ENCODE measurements at regions not wholly inside any gene's neighbourhood (a gene's known extent, or its start where the extent isn't known, plus 50 kb on each side); places are given as distances from the start of the nearest gene placed in this dataset.

DNA sequence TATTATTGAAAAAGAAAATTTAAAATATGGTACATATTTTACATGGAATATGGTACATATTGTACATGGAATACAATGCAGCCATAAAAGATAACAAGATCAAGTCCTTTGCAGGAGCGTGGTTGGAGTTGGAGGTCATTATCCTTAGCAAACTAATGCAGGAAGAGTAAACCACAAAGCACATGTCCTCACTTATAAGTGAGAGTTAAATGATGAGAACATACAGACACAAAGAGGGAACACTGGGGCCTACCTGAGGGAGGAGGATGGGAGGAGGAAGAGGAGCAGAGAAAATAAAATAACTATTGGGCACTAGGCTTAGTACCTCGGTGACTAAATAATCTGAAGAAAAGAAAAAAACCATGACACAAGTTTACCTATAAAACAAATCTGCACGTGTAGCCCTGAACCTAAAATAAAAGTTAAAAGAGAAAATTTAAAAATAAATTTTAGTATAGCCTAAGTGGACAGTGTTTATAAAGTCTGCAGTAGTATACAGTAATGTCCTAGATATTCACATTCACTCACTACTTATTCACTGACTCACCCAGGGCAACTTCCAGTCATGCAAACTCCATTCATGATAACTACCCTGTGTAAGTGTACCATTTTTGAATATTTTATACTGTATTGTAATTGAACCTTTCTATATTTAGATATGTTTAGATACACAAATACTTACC lies 204.4 kb downstream of the FAM76B start:
- peak; percentile 58 for DNase-seq (ENCODE audit: low read depth)

DNA sequence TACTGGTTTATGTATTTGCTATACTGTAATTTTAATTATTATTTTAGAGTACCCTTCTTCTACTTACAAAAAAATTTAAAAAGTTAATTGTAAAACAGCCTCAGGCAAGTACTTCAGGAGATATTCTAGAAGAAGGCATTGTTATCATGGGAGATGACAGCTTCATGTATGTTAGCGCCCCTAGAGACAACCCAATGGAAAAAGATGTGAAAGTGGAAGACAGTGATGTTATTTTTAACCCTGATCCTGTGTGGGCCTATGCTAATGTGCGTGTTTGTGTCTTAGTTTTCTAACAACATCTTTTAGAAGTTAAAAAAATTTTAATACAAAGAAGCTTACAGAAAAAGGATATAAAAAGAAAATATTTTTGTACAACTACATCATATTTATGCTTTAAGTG lies 205.0 kb downstream of the FAM76B start:
- no peak for DNase-seq (ENCODE audit: low read depth)

DNA sequence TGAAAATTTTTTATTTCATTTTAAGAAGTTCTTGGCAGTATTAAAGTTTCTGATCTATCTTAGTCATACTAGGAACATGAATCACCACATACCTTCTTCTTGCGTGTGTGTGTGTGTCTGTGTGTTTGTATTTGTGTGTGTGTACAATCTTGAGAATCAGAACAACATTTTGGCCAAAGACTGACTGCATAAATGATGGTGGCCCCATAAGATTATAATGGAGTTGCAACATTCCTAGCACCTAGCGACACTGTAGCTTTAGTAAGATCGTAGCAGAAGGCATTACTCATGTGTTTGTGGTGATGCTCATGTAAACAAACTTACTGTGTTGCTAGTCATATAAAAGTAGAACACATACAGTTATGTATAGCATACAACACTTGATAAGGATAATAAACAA lies 205.4 kb downstream of the FAM76B start:
- peak; percentile 15 for DNase-seq (ENCODE audit: low read depth)

DNA sequence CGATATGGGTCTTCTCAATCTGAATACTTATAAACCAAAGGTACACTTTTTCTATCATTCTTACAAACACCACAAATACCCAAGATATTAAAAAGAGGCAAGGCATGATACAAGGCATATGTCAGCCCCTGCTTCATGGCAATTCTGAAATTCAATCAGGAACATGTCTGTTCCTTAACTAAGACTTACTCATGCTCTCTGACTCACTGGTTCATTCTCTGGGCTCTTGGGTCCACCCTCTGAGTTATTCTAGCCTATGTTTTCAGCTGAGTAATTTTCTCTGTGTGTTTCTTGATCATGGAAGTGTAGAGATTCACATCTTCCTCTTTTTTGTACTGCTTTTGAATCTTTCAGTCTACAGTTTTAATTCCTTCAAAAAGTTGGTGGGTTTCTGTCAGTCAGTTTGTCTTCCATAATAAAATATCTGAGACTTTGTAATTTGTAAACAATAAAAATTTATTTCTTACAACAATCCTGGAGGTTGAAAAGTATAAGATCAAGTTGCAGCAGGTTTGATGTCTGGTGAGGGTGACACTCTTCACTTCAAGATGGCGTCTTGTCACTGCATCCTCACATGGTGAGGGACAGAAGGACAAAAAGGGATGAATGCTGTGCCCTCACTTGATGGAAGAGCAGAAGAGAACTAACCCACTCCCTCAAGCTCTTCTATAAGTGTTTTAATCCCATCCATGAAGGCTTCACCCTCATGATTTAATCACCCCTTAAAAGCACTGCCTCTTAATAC lies 211.7 kb downstream of the FAM76B start:
- DNase-seq (ENCODE audit: low read depth): peak; percentile 47

DNA sequence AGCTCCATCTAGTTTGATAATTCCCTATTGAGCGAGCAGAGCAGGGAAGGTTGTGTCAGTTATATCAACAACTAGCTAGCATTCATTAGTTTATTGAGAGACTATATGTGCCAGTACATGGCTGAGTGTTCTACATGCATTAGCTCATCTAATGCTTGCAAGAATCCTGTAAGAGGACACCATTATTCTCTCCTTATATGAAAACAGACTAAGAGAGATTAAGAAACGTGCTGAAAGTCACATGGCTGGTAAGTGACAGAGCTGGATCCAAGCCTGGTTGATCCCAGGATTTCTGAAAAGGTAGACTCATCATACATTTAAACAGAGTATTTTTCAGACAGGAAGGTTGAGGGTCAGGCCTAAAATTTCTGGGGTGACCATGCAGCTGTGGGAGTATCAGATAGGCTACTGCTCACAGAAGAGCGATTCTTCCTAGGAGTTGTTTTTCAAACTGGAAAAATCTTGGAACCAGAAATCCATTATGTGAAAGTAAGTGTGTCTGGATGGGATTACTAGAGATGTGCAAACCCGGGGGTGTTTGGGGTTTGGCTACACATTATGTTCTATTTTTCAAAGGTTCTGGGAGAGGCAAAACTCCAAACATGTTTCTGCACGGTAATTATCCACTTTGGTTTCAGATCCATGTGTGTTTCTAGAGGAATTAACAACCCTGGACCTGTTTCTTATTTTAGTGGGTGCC lies 213.3 kb downstream of the FAM76B start:
- no peak for DNase-seq (ENCODE audit: low read depth)

DNA sequence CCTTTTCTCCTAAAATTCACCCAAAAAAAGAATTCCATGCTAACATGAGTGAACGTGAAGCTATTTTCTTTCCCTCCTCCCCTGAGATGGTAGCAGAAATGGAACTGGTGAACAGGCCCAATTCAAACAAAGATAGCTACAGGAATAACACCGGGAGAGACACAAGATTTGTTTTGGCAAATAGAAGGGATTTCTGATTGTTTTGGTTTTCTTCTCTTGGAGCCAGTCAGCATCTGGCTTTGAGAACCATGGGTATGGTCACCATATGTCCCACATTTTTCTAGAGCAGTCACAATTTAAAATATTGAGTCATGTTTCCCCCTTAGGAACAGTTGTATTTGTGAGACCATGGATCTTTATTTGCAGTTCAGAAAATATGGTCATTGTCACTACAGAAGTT lies 214.1 kb downstream of the FAM76B start:
- DNase-seq (ENCODE audit: low read depth): no peak

DNA sequence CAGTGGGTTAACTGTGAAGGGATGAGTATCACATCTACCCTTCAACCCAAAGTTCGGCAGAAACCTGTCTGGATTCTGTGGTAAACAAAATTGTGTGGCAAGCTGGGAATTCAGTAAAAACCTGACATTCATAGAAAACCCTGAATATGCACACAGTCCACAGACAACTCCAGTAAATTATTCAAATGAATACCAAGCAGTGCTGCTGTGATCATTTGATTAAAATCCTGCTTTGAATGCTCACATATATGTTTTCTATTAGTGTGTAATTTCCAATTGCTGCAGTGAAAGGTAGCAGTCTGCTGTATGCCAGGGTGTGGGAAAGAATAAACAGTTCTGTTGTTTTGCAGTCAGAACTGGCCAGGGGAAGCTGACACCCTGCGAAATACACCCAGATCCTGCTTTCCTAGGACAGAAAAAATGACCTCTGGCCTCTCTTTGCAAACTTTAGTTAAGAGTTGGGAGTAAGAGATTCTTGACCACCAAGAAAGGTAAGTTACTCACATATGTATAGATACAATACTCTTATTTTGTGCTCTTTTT lies 217.8 kb downstream of the FAM76B start:
- DNase-seq (ENCODE audit: low read depth): no peak

DNA sequence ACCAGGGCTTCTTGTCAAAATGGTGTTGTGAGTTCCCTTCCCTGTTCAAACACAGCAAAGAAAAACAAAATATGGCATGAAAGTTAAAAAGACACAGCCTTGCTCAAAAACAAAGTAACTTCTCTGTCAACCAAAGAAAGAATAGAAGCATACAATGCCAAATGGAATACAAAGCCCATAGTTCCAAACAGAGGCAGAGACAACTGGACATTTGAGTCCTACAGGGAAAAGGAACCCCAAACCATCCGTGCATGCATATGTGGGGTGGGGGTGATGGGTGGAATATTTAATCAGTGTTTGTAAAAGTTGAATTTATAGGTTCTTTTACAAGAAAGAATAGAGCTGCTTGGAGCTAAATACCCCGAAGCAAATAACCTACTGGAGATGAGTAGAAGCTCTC lies 218.7 kb downstream of the FAM76B start:
- no peak for DNase-seq (ENCODE audit: low read depth)

DNA sequence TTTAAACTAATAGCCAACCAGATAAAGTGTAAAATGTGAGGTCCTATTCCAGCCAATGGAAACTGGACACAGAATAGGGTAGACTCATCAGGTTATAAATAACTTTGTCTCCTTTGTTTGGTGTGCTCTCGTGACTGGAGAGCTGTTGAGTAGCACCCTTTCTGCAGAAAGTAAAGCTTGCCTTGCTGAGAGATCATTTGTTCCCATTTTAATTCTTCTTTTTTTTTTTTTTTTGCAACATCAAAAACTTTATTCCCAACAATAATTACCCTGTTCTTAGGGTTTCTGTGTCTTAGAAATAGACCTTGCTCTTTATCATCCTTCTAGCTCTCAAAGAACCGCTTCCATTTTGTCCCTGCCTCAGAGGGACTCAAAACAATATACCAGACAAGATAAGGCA lies 220.4 kb downstream of the FAM76B start:
- DNase-seq (ENCODE audit: low read depth): no peak

DNA sequence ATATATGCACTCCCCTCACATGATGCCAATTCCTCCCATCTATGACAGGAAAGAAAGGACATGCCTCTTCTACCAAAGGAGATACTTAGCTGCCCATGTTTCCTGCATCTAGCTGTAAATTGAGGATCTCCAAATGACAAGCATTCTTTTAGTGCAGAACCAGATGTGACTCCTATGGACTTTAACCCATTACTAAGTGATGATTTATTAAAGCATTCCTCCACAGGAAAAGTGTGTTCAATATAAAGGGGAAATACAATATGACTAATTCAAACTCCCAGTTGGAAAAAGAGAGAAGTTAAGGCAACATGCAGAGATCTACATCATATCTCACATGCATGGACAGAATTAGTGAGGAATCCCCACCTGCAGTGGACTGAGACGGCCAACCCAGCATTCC lies 221.3 kb downstream of the FAM76B start:
- no peak for DNase-seq (ENCODE audit: low read depth)

DNA sequence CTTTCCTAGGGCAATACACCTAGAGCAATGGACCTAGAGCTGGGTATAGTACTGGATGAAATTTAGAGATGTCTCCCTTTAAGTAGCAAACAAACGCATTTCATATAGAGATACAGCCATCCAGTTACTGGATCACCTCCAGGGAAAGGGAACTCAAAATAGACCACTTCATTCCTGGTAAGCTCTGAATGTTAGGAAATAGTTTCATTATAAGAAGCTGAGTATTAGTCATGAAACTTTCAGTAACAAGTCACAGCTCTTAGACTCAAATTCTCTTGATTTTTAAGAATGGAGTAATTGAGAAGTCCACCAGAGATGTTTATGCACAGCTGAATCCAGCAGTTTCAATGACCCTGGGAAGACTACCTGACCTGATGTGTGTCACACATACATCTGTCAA lies 221.9 kb downstream of the FAM76B start:
- peak; percentile 29 for DNase-seq (ENCODE audit: low read depth)

DNA sequence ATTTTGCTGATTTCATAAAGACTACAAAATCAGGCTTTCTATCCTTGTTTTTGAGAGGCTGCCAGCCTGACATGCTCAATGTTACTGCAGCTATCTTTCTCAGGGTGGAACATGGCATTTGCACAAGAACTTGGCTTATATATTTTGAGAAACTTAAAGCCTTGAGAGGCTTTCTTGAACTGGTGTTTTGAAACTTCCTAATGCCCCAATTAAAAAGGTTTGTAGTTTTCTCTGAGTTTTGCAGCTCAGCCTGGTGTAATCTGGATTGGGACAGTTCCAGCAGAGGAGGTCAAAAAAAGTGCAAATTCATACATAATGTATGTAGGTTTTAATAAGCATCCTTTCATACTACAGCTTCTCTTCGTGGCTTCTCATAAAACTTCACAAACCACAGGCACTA lies 223.4 kb downstream of the FAM76B start:
- DNase-seq (ENCODE audit: low read depth): no peak

DNA sequence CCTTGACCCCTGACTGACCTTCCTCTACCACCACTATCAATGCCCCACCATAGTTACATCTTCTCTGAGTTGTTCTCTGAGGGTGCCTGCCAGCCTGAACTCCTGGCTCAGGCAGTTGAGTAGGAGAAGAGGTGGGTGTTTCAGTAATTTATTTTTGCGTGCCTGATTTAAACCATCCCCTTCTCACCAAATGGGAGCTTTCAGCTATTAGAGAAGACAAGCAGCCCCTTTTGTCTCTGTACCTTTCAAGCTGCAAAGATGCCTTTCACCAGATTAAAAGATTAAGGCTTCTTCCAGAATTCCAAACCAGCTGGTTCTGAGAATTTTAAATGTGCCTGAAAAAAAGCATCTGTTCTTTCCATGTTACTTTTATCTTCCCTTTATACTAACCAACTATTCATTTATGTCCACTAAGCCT lies 223.8 kb downstream of the FAM76B start:
- no peak for DNase-seq (ENCODE audit: low read depth)

DNA sequence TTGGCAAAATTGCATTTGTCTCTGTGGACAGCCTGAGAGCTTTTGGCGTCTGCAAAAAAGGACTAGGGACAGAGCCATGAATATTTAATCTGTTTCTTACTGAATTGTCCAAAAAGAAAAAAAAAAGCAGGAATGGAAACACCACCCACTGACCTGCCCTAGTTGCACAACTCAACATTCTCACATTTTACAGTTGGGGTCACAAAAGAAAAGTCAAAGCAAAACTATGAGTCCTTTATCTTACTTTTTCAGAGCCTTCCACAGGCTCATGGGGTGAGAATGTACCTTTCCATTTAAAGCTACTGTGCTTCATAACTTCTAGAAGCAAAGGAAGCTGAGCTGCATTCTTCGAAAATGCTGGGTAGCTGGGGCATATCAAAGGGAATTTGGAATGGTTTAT lies 225.7 kb downstream of the FAM76B start:
- DNase-seq (ENCODE audit: low read depth): no peak

DNA sequence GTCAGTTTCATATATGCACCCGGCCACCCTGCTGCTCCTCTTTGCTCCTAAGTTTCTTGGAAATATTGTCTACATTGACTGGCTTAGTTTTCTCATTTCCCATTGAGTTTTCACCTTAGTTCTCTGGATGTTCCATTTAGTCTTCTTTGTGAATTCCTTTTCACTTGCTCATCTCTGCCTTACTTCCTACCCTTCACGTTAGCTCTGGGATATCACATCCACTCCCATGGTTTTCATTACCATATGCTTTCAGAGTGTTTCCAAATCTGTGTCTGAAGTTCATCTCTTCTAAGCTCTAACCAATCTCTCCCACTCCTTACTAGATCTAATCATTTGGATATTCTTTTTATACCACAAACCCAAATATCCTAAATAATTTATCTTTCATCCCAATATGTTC lies 226.4 kb downstream of the FAM76B start:
- DNase-seq (ENCODE audit: low read depth): no peak

DNA sequence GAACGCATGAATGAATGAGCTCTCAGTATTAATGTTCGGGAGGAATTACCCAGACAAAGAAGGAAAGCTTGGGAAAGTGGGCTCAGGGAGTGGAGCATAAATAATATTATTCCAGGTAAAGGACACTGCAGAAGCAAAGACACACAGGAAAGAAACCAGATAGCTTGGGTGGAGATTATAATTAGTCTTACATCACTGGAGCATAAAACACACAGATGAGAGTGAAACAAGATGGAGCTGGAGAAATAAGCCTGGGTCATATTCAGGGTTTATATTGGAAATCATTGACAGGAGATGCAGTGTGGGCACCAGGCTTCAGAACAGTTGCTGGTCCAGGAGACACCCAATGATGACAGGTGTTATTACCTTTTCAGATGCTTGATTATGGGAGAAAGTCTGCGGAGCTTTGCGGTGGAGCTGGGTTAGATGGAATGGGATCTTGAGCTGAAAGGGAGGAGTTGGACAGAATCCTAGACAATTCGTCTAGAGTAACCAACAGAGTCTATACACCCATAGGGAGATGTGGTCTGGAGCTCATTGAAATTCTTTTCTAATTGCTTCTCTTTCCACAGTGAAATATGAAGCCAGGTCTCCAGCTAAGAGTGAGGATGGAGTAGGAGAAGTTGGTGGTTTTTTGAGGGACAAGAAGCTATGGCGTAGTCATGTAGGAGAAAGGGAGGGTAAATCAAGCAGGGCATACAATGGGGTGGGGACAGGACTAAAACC lies 227.2 kb downstream of the FAM76B start:
- DNase-seq (ENCODE audit: low read depth): no peak

DNA sequence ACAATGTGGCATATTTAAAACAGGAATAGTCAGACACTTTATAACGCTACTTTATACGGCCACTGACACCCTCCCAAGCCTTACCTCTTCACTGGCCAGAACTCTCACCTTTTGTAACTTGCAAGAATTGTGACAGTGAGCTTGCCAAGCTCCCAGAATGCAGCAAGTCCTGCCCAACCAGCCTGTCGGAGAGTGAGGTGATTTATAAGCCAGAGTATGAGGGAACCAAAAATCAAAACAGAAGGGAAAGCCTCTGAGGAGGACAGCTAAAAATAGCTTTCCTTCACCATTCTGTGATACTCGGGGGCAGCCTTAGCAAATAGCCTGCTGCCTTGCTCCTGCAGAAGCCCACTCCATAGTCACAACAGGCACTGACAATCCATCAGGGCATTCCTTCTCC lies 229.7 kb downstream of the FAM76B start:
- DNase-seq (ENCODE audit: low read depth): no peak

DNA sequence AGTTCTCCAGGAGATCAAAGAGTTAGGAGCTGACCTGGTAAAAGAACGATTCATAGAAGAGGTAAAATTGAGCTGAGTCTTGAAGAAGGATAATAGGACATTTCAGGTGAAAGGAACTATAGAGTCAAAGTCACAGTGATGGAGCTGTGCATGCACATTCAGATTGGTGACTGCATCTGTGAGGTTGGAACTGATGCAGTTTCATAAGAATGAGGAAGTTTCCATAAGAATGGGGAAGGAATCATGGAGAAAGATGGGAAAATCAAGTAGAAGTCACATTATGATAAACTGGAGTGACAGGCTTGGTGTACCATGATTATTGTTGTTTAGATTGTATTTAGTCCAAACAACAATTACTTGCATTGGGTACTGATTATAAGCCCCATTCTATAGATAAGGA lies 232.2 kb downstream of the FAM76B start:
- no peak for DNase-seq (ENCODE audit: low read depth)

DNA sequence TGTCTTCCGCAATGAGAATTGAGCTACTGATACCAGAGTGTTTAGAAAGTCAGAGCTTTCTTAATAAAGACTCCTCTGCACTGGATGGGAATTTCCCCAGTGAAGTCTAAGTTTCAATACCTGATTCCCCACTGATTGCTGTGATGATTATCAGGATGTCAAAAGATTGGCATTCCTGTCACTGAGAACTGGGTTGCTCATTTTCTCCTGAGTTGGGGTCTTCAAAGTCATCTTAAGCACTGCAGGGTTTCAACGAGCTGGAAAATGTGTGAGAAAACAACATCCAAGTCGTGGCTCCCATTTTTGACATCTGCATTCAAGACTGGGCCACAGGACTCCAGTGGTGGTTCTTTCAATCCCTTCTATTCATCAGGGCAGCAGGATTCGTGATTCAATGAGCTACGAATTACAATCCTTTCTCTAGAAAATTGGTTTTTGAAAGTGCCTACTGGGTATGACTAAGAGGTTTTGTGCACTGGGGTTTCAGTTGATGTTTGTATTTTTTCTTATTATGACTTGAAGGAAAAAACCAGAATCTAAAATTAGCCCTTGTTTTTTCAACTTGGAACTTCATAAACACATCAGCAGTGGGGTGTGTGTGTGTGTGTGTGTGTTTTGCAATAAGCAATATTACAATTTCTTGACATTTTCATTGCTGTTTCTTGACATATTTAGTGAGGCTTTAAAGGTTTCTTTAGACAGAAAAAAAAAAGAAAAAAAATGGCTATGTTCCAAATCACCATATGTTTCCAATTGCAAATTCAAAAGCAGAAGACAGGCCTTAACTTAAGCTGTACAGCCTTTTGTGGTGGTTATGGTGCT lies 233.0 kb downstream of the FAM76B start:
- peak; percentile 27 for DNase-seq (ENCODE audit: low read depth)

DNA sequence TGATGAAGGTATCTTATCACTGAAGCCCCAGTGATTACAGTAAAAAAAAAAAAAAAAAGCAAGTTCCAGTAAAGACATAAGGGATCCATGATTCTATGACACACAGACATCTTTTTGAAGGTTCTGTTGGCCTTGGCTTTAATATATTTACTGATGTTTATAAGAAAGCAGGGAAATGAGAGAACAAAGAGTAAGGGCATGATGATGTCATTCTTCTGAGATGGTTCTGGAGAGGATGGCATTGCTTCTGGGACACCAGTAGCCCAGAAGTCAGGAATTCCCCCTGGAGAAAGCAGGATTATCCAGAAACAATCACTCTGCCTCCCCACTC lies 233.6 kb downstream of the FAM76B start:
- DNase-seq (ENCODE audit: low read depth): no peak

DNA sequence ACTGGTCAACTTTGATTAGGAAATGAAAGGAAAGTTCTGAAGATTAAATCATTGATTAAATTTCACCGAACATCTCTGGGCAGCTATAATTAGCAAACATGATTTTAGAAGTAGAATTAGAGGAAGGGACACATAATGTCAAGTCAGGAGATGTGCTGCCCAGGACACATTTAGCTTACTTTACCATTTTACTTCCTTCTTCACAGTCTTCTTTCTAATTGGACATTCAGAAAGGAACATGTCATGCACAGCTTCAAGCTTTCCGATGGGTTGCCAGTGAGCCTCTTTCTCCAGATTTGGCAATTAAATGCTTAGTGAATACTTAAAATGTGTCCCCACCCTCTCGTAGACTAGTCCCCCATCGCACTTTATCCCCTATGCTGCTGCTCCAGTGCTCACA lies 234.7 kb downstream of the FAM76B start:
- DNase-seq (ENCODE audit: low read depth): no peak

DNA sequence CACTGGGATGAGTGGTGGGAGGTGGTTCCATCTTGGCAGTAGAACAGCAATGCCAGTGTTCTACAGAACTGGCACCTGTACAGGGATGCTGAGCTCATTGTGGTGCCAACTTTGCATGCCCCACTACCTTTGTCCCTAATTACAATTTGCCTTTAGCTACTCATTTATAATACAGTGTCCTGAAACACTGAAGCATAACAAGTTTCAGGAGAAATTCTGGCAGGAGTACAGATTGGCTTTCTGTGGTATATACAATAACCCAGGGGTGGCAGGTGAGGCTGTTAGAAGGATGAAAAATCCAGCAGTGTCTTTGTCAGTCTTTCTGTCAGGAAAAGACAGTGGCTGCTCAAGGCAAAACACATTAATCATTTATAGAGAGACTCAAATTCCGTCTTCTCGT lies 240.3 kb downstream of the FAM76B start:
- no peak for DNase-seq (ENCODE audit: low read depth)
